ENCODE measurements at regions not wholly inside any gene's neighbourhood (a gene's known extent, or its start where the extent isn't known, plus 50 kb on each side); places are given as distances from the start of the nearest gene placed in this dataset.

DNA sequence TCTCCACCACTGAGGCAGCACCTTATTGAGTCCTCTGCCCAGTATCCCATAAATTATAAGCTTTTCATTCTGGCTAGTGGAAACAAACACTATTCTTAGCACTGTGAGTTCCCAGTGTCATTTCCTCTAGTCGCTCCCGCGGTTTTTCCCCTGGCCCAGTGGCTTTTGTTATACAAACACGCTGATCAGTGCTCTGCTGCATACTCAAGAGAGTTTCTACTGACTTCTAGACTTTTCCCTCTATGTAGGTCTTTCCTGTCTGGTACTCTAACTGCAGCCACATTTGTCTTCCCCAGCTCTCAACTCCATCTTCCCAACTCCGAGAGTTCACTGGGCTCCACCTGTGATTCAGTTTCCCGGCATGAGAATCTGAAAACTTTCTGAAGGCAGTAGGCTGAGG lies 556.6 kb upstream of the SALL1 start:
- TF ChIP-seq POLR2A (IDR thresholded peaks at IDR 0.05; ENCODE audit: low read depth, low read length) (no peak), MXI1 (IDR thresholded peaks at IDR 0.05; ENCODE audit: borderline replicate concordance, low read depth, low read length) (no peak), MAZ (IDR thresholded peaks at IDR 0.05; ENCODE audit: borderline replicate concordance, low read depth, low read length) (no peak), BHLHE40 (IDR thresholded peaks at IDR 0.05; ENCODE audit: low read depth, low read length) (no peak), CHD1 (IDR thresholded peaks at IDR 0.05; ENCODE audit: low read depth, low read length) (no peak), RAD21 (IDR thresholded peaks at IDR 0.05; ENCODE audit: low read length) (no peak), MAFK (IDR thresholded peaks at IDR 0.05; ENCODE audit: low read depth, low read length) (no peak)
- TF ChIP-seq, protein P1, sequence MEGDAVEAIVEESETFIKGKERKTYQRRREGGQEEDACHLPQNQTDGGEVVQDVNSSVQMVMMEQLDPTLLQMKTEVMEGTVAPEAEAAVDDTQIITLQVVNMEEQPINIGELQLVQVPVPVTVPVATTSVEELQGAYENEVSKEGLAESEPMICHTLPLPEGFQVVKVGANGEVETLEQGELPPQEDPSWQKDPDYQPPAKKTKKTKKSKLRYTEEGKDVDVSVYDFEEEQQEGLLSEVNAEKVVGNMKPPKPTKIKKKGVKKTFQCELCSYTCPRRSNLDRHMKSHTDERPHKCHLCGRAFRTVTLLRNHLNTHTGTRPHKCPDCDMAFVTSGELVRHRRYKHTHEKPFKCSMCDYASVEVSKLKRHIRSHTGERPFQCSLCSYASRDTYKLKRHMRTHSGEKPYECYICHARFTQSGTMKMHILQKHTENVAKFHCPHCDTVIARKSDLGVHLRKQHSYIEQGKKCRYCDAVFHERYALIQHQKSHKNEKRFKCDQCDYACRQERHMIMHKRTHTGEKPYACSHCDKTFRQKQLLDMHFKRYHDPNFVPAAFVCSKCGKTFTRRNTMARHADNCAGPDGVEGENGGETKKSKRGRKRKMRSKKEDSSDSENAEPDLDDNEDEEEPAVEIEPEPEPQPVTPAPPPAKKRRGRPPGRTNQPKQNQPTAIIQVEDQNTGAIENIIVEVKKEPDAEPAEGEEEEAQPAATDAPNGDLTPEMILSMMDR (conservative IDR thresholded peaks at IDR 0.05; ENCODE audit: low read depth, low read length): no peak
- TF ChIP-seq, protein P2, sequence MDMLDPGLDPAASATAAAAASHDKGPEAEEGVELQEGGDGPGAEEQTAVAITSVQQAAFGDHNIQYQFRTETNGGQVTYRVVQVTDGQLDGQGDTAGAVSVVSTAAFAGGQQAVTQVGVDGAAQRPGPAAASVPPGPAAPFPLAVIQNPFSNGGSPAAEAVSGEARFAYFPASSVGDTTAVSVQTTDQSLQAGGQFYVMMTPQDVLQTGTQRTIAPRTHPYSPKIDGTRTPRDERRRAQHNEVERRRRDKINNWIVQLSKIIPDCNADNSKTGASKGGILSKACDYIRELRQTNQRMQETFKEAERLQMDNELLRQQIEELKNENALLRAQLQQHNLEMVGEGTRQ (IDR thresholded peaks at IDR 0.05; ENCODE audit: low read depth, low read length): no peak
- TF ChIP-seq, protein P3, sequence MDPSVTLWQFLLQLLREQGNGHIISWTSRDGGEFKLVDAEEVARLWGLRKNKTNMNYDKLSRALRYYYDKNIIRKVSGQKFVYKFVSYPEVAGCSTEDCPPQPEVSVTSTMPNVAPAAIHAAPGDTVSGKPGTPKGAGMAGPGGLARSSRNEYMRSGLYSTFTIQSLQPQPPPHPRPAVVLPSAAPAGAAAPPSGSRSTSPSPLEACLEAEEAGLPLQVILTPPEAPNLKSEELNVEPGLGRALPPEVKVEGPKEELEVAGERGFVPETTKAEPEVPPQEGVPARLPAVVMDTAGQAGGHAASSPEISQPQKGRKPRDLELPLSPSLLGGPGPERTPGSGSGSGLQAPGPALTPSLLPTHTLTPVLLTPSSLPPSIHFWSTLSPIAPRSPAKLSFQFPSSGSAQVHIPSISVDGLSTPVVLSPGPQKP (IDR thresholded peaks at IDR 0.05; ENCODE audit: borderline replicate concordance, low read depth, low read length): no peak

Measured in IMR-90 (cell line).